ENCODE measurements at regions not wholly inside any gene's neighbourhood (a gene's known extent, or its start where the extent isn't known, plus 50 kb on each side); places are given as distances from the start of the nearest gene placed in this dataset.

DNA sequence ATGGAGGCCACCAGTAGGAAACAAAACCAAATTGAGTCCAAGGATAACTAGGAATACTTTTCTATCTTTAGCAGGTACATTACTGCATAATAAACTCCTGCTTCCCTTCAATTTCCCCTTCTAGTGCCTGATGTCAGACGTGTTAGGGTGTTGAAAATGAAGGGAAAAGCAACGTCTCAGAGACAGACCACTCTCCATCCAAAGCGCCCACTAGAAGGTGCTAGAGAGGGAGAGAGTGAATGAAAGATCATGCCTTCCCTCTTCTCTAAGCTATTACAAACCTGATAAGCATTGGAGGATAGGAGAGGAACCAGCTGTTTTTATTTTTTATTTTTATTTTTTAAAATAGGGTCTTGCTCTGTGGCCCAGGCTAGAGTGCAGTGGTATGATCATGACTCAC is 64.1 kb downstream of the ZNF641 start:
- DNase-seq = peak in 1 of 2 experiments; percentile 5

- DNase-seq = no peak
These were observed 64.7 kb downstream of the ZNF641 start for GRCh38 chr12:48285751-48286650.

- no peak for DNase-seq
These were observed 68.9 kb downstream of the ZNF641 start for GRCh38 chr12:48281811-48282210.

- no peak for DNase-seq
These were observed 70.1 kb downstream of the ZNF641 start for GRCh38 chr12:48280572-48280971.

DNA sequence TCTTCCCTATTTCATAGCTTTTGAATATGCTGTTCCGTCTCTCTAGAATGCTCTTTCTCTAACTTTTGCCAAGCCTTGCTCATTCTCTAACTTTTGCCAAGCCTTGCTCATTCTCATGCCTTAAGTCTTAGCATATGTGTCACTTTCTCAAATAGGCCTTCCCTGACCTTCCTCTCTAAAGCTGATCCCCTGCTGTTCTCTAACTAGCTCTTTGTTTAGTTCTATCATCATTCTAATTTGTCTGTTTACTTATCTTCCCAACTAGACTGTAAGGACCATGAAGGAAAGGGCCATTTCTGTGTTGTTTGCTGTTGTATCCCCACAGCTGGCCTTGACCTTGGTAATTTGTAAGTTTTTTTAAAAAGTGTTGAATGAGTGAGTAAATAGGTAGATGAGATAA is 71.1 kb downstream of the ZNF641 start:
- DNase-seq = no peak

GRCh38 chr12:48279101-48279500 is 71.6 kb downstream of the ZNF641 start:
- DNase-seq = no peak

- DNase-seq = no peak
These were observed 73.5 kb upstream of the OR10AD1 start for GRCh38 chr12:48276621-48277020.

DNA sequence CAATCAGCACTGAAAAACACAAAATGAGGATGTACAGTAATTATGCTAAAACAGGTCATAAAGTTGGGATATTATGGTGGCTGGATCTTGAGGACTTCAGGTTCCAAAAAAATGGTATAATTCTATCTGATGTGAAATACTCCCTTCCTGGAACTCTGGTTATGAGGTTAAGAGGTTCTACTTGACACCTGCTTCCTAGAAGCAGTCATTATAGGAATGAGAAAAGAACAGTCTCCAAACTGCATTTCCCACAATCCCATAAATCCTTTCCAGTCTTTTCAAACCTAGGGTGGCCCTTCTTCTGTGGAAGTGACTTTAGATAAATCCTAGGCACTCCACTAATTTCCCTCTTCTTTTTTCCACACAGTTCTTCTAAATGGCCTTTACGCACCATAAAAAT is 63.7 kb upstream of the OR10AD1 start:
- no peak for DNase-seq

GRCh38 chr12:48265777-48266176 is 62.7 kb upstream of the OR10AD1 start:
- DNase-seq = no peak

GRCh38 chr12:48263617-48264016 is 60.5 kb upstream of the OR10AD1 start:
- no peak for DNase-seq

- DNase-seq = no peak
These were observed 58.7 kb upstream of the OR10AD1 start for GRCh38 chr12:48261773-48262172.
